Endodermal cell (in vitro differentiated cells): ENCODE measurements at regions not wholly inside any gene's neighbourhood (a gene's known extent, or its start where the extent isn't known, plus 50 kb on each side); places are given as distances from the start of the nearest gene placed in this dataset.
"Not testable (repeated sequence)": the region's sequence is repeated elsewhere in the genome, so short reads cannot be mapped to it uniquely, and the experiment has no call there.

ENCODE experiments used
- DNase-seq: peaks from one replicate; pipeline ENCODE4 v3.0.0-alpha.2; 2017
- H3K27ac ChIP-seq: 2 replicates; pipeline ENCODE4 v1.5.1; 2013; ENCODE audit warnings: mild to moderate bottlenecking, low read depth, low read length, moderate library complexity
- H3K27me3 ChIP-seq: 2 replicates; pipeline ENCODE4 v1.6.1; 2013; ENCODE audit warnings: mild to moderate bottlenecking, low read length, moderate library complexity; ENCODE audit not compliant: insufficient read depth, control insufficient read depth, poor library complexity, severe bottlenecking
- H3K36me3 ChIP-seq: 2 replicates; pipeline ENCODE4 v1.7.0; 2013; ENCODE audit warnings: mild to moderate bottlenecking, low read length, moderate library complexity; ENCODE audit not compliant: control insufficient read depth, insufficient read depth
- H3K4me1 ChIP-seq: one replicate; pipeline ENCODE4 v1.7.0; 2013; ENCODE audit warnings: low read length; ENCODE audit not compliant: control insufficient read depth, insufficient read depth
- H3K4me3 ChIP-seq: 2 replicates; pipeline ENCODE4 v1.5.1; 2013; ENCODE audit warnings: mild to moderate bottlenecking, low read length, moderate library complexity
- H3K9ac ChIP-seq: 2 replicates; pipeline ENCODE4 v1.6.1; 2013; ENCODE audit warnings: mild to moderate bottlenecking, low read length, moderate library complexity; ENCODE audit not compliant: poor library complexity, severe bottlenecking; ENCODE audit errors: extremely low read depth
- H3K9me3 ChIP-seq: 2 replicates; pipeline ENCODE4 v1.6.1; 2013; ENCODE audit warnings: mild to moderate bottlenecking, low read length, moderate library complexity; ENCODE audit not compliant: control insufficient read depth
- H3K27ac Mint-ChIP-seq: 2 replicates; pipeline ENCODE4 v1.8.0; 2020; ENCODE audit warnings: mixed read lengths
- H3K27me3 Mint-ChIP-seq: 2 replicates; pipeline ENCODE4 v1.8.0; 2021; ENCODE audit warnings: mild to moderate bottlenecking, mixed read lengths; ENCODE audit not compliant: insufficient read depth
- H3K36me3 Mint-ChIP-seq: 2 replicates; pipeline ENCODE4 v1.8.0; 2020; ENCODE audit warnings: low read depth, mixed read lengths
- H3K4me1 Mint-ChIP-seq: 2 replicates; pipeline ENCODE4 v1.8.0; 2020; ENCODE audit warnings: mixed read lengths
- H3K4me3 Mint-ChIP-seq: 2 replicates; pipeline ENCODE4 v1.8.0; 2020; ENCODE audit warnings: mild to moderate bottlenecking, moderate library complexity, mixed read lengths
- H3K9me3 Mint-ChIP-seq: 2 replicates; pipeline ENCODE4 v1.8.0; 2020; ENCODE audit warnings: mild to moderate bottlenecking, mixed read lengths
- WGBS, 2 experiments: methylation state at CpG; one replicate each; pipeline versions ENCODE4 v1.1.5 to v1.1.7; 2013; ENCODE audit warnings: missing lambda C conversion rate in 2 of 2, mixed read lengths in 1 of 2; ENCODE audit not compliant: insufficient coverage in 1 of 2, insufficient read length in 1 of 2; 5-methylcytosine and 5-hydroxymethylcytosine counted together
- TF ChIP-seq, protein P1 (sequence below): fragments of 200-600 bp; sonication (generic); conservative IDR thresholded peaks from 2 replicates; pipeline ENCODE4 v1.5.0; 2021; ENCODE audit warnings: antibody characterized with exemption, mild to moderate bottlenecking

DNA sequence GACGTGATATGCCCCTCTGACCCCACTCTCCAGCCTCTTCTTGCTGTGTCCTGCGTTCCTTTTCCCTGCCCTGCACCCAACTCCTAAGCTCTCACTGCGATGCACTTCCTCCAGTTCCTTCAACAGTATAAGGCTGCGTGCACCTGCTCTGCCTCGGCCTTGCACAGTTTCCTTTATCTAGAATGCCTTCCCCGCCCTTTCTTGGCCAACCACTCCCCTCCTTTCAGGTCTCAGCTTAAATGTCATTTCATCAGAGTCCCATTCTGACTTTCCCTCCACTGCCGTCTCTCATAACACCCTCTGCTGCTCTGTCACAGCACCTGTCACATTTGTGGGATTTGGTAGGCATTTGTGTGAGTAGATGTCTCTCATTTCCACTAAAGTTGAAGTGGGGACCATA, 58.4 kb upstream of the NEIL3 start:
- H3K9ac ChIP-seq: no peak overlapping the region
- H3K4me1 ChIP-seq: peaks cover 3% of the 10 kb centered on the region
- peaks cover 15% of the 10 kb centered on the region for H3K4me1 Mint-ChIP-seq
- TF ChIP-seq, protein P1, sequence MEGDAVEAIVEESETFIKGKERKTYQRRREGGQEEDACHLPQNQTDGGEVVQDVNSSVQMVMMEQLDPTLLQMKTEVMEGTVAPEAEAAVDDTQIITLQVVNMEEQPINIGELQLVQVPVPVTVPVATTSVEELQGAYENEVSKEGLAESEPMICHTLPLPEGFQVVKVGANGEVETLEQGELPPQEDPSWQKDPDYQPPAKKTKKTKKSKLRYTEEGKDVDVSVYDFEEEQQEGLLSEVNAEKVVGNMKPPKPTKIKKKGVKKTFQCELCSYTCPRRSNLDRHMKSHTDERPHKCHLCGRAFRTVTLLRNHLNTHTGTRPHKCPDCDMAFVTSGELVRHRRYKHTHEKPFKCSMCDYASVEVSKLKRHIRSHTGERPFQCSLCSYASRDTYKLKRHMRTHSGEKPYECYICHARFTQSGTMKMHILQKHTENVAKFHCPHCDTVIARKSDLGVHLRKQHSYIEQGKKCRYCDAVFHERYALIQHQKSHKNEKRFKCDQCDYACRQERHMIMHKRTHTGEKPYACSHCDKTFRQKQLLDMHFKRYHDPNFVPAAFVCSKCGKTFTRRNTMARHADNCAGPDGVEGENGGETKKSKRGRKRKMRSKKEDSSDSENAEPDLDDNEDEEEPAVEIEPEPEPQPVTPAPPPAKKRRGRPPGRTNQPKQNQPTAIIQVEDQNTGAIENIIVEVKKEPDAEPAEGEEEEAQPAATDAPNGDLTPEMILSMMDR: no peak
- H3K27me3 ChIP-seq: no peaks in the 10 kb centered on the region
- H3K4me3 ChIP-seq: no peak overlapping the region
- H3K36me3 Mint-ChIP-seq: no peaks in the 10 kb centered on the region
- 91 to 97% methylated on average over 6 to 7 of the region's 7 CpGs for WGBS, 2 experiments
- H3K9me3 ChIP-seq: no peaks in the 10 kb centered on the region
- no peak overlapping the region for H3K27ac Mint-ChIP-seq
- DNase-seq: no peak
- no peak overlapping the region for H3K4me3 Mint-ChIP-seq
- no peaks in the 10 kb centered on the region for H3K27me3 Mint-ChIP-seq
- no peak overlapping the region for H3K27ac ChIP-seq
- H3K36me3 ChIP-seq: no peaks in the 10 kb centered on the region
- no peaks in the 10 kb centered on the region for H3K9me3 Mint-ChIP-seq

DNA sequence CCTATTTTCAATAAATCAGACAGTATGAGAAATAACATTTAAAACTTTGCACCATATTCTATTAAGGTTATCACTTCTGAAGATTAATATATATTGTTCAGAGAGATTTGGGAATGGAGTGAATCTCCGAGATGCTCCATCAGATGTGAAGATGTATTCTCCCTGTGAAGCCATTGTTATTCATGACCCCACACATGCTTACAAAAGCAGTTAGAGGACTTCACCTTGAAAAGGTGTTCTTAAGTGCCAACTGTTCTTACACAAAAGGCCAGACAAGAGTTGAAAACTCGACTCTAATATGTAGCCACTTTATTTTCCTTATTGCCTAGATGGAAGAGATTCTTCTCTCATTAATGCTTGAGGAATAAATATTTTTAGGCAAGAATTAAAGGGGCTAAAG, 54.3 kb upstream of the NEIL3 start:
- Histone ChIP-seq H3K36me3 (no peaks in the 10 kb centered on the region), H3K4me3 (no peak overlapping the region), H3K27me3 (no peaks in the 10 kb centered on the region), H3K4me1 (peaks cover 3% of the 10 kb centered on the region), H3K9me3 (peaks cover 7% of the 10 kb centered on the region), H3K9ac (no peak overlapping the region), H3K27ac (no peak overlapping the region)
- H3K4me1 Mint-ChIP-seq: peaks cover 20% of the 10 kb centered on the region
- H3K36me3 Mint-ChIP-seq: no peaks in the 10 kb centered on the region
- H3K9me3 Mint-ChIP-seq: peaks cover 7% of the 10 kb centered on the region
- H3K4me3 Mint-ChIP-seq: no peak overlapping the region
- DNase-seq: no peak
- no peaks in the 10 kb centered on the region for H3K27me3 Mint-ChIP-seq
- WGBS, 2 experiments: 58% methylated on average over 2 of the region's 2 CpGs; no CpG with 5 or more reads in 1 of the 2 experiments
- TF ChIP-seq, protein P1: no peak
- no peak overlapping the region for H3K27ac Mint-ChIP-seq

DNA sequence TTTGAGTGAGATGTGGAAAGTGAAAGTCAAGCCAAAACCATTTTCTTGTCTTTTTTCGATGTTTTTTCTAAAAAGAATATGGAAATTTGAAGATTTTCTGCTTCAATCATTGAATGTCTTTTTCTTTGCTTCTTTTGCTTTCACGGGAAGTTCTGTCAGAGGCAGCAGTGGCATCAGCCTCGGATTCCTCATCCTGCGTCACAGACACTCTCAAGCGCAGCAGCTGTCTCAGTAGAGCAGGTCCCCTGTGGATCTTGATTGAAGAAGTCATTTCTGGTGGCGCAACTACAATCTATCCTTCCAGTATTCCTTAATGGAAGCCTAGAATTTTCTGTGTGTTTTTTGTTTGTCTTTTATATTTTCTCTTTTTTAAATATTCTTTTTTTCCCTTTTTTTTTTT, 52.7 kb upstream of the NEIL3 start:
- Histone ChIP-seq H3K9ac (no peak overlapping the region), H3K4me3 (no peak overlapping the region), H3K4me1 (peaks cover 3% of the 10 kb centered on the region), H3K27ac (no peak overlapping the region), H3K27me3 (no peaks in the 10 kb centered on the region), H3K9me3 (peaks cover 7% of the 10 kb centered on the region), H3K36me3 (no peaks in the 10 kb centered on the region)
- Mint-ChIP-seq H3K36me3 (no peaks in the 10 kb centered on the region), H3K27ac (no peak overlapping the region), H3K4me3 (no peak overlapping the region), H3K4me1 (peaks cover 20% of the 10 kb centered on the region), H3K9me3 (peaks cover 7% of the 10 kb centered on the region), H3K27me3 (no peaks in the 10 kb centered on the region)
- TF ChIP-seq, protein P1: no peak
- DNase-seq: no peak
- 78 to 85% methylated on average over 5 to 6 of the region's 6 CpGs for WGBS, 2 experiments

DNA sequence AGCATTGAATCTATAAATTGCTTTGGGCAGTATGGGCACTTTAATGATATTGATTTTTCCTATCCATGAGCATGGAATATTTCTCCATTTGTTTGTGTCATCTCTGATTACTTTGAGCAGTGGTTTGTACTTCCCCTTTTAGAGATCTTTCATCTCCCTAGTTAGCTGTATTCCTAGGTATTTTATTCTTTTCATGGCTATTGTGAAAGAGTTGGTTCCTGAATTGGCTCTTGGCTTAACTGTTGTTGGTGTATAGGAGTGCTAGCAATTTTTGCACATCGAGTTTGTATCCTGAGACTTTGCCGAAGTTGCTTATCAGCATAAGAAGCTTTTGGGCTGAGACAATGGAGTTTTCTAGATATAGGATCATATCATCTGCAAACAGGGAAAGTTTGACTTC, 50.2 kb upstream of the NEIL3 start:
- not testable (repeated sequence) for H3K27ac Mint-ChIP-seq, H3K4me1 ChIP-seq, H3K9me3 ChIP-seq, H3K27ac ChIP-seq, DNase-seq, H3K27me3 ChIP-seq, H3K9ac ChIP-seq, H3K36me3 ChIP-seq, H3K36me3 Mint-ChIP-seq, H3K4me3 Mint-ChIP-seq, H3K27me3 Mint-ChIP-seq, H3K4me3 ChIP-seq, H3K9me3 Mint-ChIP-seq
- H3K4me1 Mint-ChIP-seq: peaks cover 20% of the 10 kb centered on the region
- 88 to 100% methylated on average over 2 of the region's 2 CpGs for WGBS, 2 experiments
